ENCODE measurements at regions not wholly inside any gene's neighbourhood (a gene's known extent, or its start where the extent isn't known, plus 50 kb on each side); places are given as distances from the start of the nearest gene placed in this dataset.
"Not testable (repeated sequence)": the region's sequence is repeated elsewhere in the genome, so short reads cannot be mapped to it uniquely, and the experiment has no call there.

DNA sequence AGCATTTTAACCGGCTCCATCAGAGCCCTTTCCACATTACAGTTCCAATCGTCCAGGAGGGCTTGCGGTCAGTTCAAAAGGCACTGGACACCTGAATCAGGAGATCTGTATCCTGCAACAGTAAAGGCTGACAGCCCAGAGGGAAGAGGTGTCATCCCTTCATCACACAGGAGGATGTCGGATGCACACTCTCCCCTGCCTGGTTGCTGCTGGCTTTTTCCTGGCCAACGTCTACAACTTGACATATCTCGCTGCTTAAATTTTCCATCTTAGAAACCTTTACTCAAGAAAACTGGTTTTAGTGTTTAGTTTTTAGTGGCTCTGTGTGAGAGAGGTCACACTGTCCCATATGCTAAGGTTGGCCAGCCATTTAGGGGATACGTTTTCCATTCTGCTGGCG lies 78.7 kb upstream of the TNK2 start:
- not testable (repeated sequence) for H3K27ac ChIP-seq (ENCODE audit: low read length); H3K4me1 ChIP-seq (ENCODE audit: control insufficient read depth in 1 of 2, insufficient read depth in 2 of 2, low read length in 2 of 2); H3K27me3 ChIP-seq (ENCODE audit: low read depth, low read length); H3K4me3 ChIP-seq (ENCODE audit: low read depth in 1 of 2, low read length in 2 of 2); H3K9me3 ChIP-seq (ENCODE audit: control insufficient read depth in 1 of 2, low read length in 2 of 2)
- peaks cover 0 to 10% of the 10 kb centered on the region in 2 donors for H3K36me3 ChIP-seq (ENCODE audit: control insufficient read depth in 1 of 2, insufficient read depth in 2 of 2, low read length in 2 of 2)

DNA sequence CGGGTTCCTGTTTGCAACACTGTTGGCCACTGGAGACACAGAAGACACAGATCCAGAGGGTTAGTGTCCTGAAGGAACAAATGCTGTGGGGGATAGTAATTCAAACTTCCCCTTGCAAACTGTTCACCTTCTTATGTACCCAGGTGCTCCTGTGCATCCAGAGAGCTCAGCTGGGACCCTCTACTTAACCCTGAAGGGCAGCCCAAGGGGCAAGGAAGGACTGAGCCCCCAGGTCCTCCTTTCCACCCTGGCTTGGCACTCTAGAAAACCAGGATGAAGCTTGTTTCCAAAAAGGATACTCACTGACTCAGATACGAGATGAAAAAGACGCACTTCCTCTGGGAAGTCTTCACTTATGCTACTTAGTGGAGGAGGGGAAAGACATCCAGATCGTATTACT lies 78.2 kb upstream of the TNK2 start:
- H3K4me1 ChIP-seq (ENCODE audit: control insufficient read depth in 1 of 2, insufficient read depth in 2 of 2, low read length in 2 of 2) = not testable (repeated sequence)

DNA sequence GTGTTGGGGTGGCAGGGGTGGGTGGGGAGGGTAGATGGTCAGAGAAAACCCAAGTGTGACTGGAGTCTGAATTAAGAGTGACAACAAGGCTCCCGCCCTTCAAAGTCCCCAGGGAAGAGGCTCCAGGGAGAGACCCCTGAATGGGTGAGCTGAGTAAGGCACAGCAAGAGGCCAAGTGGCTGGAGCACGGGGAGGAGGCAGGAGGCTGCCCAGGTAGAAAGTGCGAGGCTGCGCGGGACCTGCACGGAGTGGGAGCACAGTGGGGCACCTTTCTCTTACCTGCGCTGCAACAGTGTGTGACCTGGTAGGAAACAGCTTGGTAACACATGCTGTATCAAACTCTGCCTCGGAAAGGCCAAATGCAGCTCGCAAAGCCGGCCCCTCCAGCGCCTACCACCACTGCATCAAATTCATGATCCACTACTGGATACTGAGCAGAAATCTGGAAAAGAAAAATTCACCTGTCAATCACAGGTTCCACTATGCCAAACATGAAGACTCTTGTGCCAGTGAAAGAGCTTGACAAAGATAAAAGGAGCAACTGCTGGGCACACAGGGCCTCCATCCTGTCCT lies 77.1 kb upstream of the TNK2 start:
- H3K27ac ChIP-seq (ENCODE audit: low read length); H3K9me3 ChIP-seq (ENCODE audit: control insufficient read depth in 1 of 2, low read length in 2 of 2); H3K4me1 ChIP-seq (ENCODE audit: control insufficient read depth in 1 of 2, insufficient read depth in 2 of 2, low read length in 2 of 2); H3K27me3 ChIP-seq (ENCODE audit: low read depth, low read length); H3K4me3 ChIP-seq (ENCODE audit: low read depth in 1 of 2, low read length in 2 of 2): not testable (repeated sequence)
- peaks cover 0 to 14% of the 10 kb centered on the region in 2 donors for H3K36me3 ChIP-seq (ENCODE audit: control insufficient read depth in 1 of 2, insufficient read depth in 2 of 2, low read length in 2 of 2)

More for the DNA sequence above, 78.2 kb upstream of the TNK2 start:
- H3K9me3 ChIP-seq (ENCODE audit: control insufficient read depth in 1 of 2, low read length in 2 of 2); H3K4me3 ChIP-seq (ENCODE audit: low read depth in 1 of 2, low read length in 2 of 2); H3K27ac ChIP-seq (ENCODE audit: low read length); H3K27me3 ChIP-seq (ENCODE audit: low read depth, low read length): not testable (repeated sequence)
- H3K36me3 ChIP-seq (ENCODE audit: control insufficient read depth in 1 of 2, insufficient read depth in 2 of 2, low read length in 2 of 2) = peaks cover 0 to 14% of the 10 kb centered on the region in 2 donors

DNA sequence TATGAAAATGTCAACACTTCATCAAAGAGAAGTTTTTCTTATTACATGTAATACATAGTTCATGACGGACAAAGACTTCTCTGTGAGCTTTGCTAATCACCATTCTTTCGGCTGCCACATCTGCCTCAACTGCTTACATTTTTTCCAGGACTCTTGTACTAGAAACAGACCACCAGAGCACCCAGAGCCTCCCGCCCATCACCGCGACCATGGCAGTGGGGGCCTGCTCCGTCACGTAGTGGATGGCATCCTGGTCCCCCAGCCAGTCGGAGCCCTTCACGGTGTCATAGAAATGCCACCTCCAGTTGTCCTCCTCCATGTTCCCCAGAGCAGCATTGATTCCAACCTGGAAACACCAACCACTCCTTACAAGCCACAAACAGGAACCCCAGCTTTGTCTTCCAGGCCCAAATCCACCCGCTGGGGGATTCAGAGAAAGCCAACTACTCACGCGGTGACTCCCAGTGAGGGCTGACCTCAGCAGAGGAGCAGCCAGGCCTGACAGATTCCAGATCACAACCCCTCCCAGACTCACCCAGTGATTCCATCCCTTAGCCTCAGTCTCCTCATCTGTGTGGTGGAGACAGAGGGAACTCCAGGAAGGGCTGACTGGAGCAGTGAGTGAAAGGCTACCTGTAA lies 76.2 kb upstream of the TNK2 start:
- peaks cover 0 to 14% of the 10 kb centered on the region in 2 donors for H3K36me3 ChIP-seq (ENCODE audit: control insufficient read depth in 1 of 2, insufficient read depth in 2 of 2, low read length in 2 of 2)
- H3K4me3 ChIP-seq (ENCODE audit: low read depth in 1 of 2, low read length in 2 of 2); H3K27ac ChIP-seq (ENCODE audit: low read length); H3K27me3 ChIP-seq (ENCODE audit: low read depth, low read length); H3K9me3 ChIP-seq (ENCODE audit: control insufficient read depth in 1 of 2, low read length in 2 of 2); H3K4me1 ChIP-seq (ENCODE audit: control insufficient read depth in 1 of 2, insufficient read depth in 2 of 2, low read length in 2 of 2): not testable (repeated sequence)

DNA sequence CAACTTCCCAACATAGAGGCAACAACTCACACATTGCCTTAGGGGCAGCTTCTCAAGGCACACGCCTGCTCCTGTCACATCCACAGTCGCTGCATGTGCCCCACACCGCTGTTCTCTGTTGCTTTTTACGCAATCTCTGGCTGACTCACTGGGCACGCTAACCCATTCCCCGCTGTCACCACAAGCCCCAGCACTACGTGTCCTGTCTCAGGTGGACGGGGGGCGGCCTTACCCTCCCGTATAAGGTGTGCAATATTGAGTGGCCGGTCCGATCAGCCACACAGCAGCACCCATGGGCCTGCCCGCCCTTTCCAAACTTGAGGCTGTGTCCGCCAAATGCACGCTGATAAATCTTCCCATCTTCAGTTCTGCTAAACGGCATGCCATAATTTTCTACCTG lies 75.5 kb upstream of the TNK2 start:
- not testable (repeated sequence) for H3K4me3 ChIP-seq (ENCODE audit: low read depth in 1 of 2, low read length in 2 of 2); H3K27me3 ChIP-seq (ENCODE audit: low read depth, low read length); H3K9me3 ChIP-seq (ENCODE audit: control insufficient read depth in 1 of 2, low read length in 2 of 2); H3K27ac ChIP-seq (ENCODE audit: low read length); H3K4me1 ChIP-seq (ENCODE audit: control insufficient read depth in 1 of 2, insufficient read depth in 2 of 2, low read length in 2 of 2)
- H3K36me3 ChIP-seq (ENCODE audit: control insufficient read depth in 1 of 2, insufficient read depth in 2 of 2, low read length in 2 of 2) = peaks cover 0 to 14% of the 10 kb centered on the region in 2 donors

DNA sequence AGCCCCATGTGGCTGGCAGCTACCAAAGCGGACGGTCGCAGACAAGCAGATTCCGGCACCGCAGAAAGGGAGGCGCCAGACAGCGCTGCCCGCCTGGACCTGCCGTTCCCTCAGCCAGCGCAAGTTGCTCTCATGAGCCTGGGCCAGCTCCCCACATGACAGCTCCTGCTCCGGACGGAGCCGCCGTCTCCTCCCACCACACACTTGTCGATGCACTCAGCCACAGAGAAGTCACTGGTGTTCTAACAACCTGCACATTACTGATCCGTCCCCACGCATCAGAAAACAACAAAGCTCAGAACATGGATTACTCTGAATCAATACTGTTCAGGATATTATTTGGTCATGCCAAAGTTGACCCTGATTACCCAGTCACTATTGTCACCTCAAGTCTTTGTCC lies 74.4 kb upstream of the TNK2 start:
- not testable (repeated sequence) for H3K27me3 ChIP-seq (ENCODE audit: low read depth, low read length); H3K9me3 ChIP-seq (ENCODE audit: control insufficient read depth in 1 of 2, low read length in 2 of 2); H3K4me1 ChIP-seq (ENCODE audit: control insufficient read depth in 1 of 2, insufficient read depth in 2 of 2, low read length in 2 of 2); H3K27ac ChIP-seq (ENCODE audit: low read length); H3K4me3 ChIP-seq (ENCODE audit: low read depth in 1 of 2, low read length in 2 of 2)
- H3K36me3 ChIP-seq (ENCODE audit: control insufficient read depth in 1 of 2, insufficient read depth in 2 of 2, low read length in 2 of 2) = peaks cover 0 to 14% of the 10 kb centered on the region in 2 donors

DNA sequence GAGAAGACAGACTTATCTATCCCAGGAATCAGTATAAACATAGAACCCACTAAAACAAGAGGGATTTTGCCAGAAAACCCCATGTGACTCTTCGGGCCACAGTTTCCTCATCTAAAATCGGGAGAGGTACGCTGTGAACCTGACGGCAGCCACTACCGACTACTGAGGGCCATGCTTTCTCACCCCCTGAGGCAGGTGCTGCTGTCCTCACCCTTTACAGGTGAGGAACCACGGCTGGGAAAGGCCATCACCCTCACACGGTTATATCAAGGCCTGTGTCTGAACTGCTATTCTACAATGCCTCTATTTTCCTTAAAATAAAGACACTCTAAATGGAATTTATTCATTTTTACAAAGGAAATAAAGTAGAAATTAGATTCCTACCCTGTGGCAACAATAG lies 73.4 kb upstream of the TNK2 start:
- H3K36me3 ChIP-seq (ENCODE audit: control insufficient read depth in 1 of 2, insufficient read depth in 2 of 2, low read length in 2 of 2) = peaks cover 0 to 14% of the 10 kb centered on the region in 2 donors
- not testable (repeated sequence) for H3K9me3 ChIP-seq (ENCODE audit: control insufficient read depth in 1 of 2, low read length in 2 of 2); H3K27me3 ChIP-seq (ENCODE audit: low read depth, low read length); H3K4me3 ChIP-seq (ENCODE audit: low read depth in 1 of 2, low read length in 2 of 2); H3K27ac ChIP-seq (ENCODE audit: low read length); H3K4me1 ChIP-seq (ENCODE audit: control insufficient read depth in 1 of 2, insufficient read depth in 2 of 2, low read length in 2 of 2)

DNA sequence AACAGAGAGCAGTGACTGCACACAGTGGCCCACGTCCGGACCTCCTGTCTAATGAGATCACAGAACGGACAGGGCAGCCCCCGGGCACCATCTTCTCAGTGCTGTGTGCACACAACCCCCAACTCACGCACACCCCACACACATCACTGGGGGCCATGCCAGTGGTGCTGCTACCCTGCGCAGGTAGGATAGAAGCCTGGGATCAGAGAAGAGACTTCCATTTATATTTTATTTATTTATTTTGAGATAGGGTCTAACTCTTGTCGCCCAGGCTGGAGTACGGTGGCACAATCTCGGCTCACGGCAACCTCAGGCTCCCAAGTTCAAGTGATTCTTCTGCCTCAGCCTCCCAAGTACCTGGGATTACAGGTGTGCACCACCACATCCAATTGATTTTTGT lies 71.5 kb upstream of the TNK2 start:
- not testable (repeated sequence) for H3K27ac ChIP-seq (ENCODE audit: low read length); H3K4me1 ChIP-seq (ENCODE audit: control insufficient read depth in 1 of 2, insufficient read depth in 2 of 2, low read length in 2 of 2); H3K27me3 ChIP-seq (ENCODE audit: low read depth, low read length); H3K9me3 ChIP-seq (ENCODE audit: control insufficient read depth in 1 of 2, low read length in 2 of 2); H3K4me3 ChIP-seq (ENCODE audit: low read depth in 1 of 2, low read length in 2 of 2)
- H3K36me3 ChIP-seq (ENCODE audit: control insufficient read depth in 1 of 2, insufficient read depth in 2 of 2, low read length in 2 of 2) = peaks cover 4 to 21% of the 10 kb centered on the region in 2 donors

DNA sequence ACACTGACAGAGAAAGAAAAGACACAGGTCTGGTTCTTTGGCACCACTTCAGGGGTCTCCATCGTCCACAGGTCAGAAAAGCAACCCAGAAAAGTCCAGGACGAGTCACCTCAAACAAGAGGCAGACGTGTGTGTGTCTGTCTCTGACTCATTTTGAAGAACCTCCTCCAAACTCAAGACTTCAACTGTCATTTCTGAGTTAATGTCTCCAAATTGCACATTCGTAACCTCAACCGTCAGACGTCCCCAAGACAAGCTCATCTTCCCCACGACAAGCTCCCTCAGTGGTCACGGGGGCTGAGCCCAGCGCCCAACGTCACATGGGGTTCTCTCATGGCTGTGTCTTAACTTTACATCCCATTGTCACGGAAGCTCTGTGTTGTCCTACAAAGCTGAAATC lies 70.2 kb upstream of the TNK2 start:
- H3K4me3 ChIP-seq (ENCODE audit: low read depth in 1 of 2, low read length in 2 of 2); H3K9me3 ChIP-seq (ENCODE audit: control insufficient read depth in 1 of 2, low read length in 2 of 2); H3K4me1 ChIP-seq (ENCODE audit: control insufficient read depth in 1 of 2, insufficient read depth in 2 of 2, low read length in 2 of 2); H3K27ac ChIP-seq (ENCODE audit: low read length); H3K27me3 ChIP-seq (ENCODE audit: low read depth, low read length): not testable (repeated sequence)
- H3K36me3 ChIP-seq (ENCODE audit: control insufficient read depth in 1 of 2, insufficient read depth in 2 of 2, low read length in 2 of 2) = peaks cover 4 to 17% of the 10 kb centered on the region in 2 donors

DNA sequence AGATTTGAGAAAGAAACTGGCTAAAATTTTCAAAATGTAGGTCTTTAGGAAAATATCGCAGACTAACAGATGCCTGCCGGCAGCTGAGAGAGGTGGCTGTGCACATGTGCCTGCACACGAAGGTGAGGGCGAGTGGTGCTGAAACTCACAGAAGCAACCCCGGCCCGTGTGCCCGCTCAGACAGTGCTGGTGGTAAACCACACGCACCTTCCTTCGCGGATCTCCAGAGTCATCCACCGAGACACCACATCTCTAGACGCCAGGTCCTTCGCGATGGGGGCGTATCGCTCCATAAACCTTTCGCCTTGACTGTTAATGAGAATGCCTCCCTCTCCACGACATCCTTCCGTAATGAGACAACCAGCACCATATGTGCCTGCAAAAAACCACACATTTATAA lies 68.5 kb upstream of the TNK2 start:
- not testable (repeated sequence) for H3K4me1 ChIP-seq (ENCODE audit: control insufficient read depth in 1 of 2, insufficient read depth in 2 of 2, low read length in 2 of 2); H3K27me3 ChIP-seq (ENCODE audit: low read depth, low read length); H3K9me3 ChIP-seq (ENCODE audit: control insufficient read depth in 1 of 2, low read length in 2 of 2); H3K4me3 ChIP-seq (ENCODE audit: low read depth in 1 of 2, low read length in 2 of 2); H3K27ac ChIP-seq (ENCODE audit: low read length)
- H3K36me3 ChIP-seq (ENCODE audit: control insufficient read depth in 1 of 2, insufficient read depth in 2 of 2, low read length in 2 of 2) = peaks cover 4 to 10% of the 10 kb centered on the region in 2 donors

DNA sequence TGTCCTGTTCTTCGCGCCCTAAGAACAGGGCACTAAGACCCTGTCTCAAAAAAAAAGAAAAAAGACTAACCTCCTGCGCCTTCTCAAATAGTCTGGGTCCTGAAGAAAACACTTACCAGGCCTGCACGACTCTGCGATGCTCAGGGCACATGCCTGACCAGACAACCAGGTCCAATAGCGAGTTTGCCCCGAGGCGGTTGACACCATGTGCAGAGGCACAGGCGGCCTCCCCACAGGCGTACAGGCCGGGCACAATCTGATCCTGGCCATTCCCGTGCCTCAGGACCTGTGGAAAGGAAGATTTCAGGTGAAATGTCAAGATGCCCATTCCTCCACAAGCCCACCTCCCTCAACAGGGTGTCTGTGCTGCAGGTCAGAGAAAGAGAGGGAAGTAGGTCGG lies 65.9 kb upstream of the TNK2 start:
- not testable (repeated sequence) for H3K9me3 ChIP-seq (ENCODE audit: control insufficient read depth in 1 of 2, low read length in 2 of 2); H3K4me1 ChIP-seq (ENCODE audit: control insufficient read depth in 1 of 2, insufficient read depth in 2 of 2, low read length in 2 of 2); H3K27me3 ChIP-seq (ENCODE audit: low read depth, low read length); H3K4me3 ChIP-seq (ENCODE audit: low read depth in 1 of 2, low read length in 2 of 2); H3K27ac ChIP-seq (ENCODE audit: low read length)
- peaks cover 8 to 25% of the 10 kb centered on the region in 2 donors for H3K36me3 ChIP-seq (ENCODE audit: control insufficient read depth in 1 of 2, insufficient read depth in 2 of 2, low read length in 2 of 2)

DNA sequence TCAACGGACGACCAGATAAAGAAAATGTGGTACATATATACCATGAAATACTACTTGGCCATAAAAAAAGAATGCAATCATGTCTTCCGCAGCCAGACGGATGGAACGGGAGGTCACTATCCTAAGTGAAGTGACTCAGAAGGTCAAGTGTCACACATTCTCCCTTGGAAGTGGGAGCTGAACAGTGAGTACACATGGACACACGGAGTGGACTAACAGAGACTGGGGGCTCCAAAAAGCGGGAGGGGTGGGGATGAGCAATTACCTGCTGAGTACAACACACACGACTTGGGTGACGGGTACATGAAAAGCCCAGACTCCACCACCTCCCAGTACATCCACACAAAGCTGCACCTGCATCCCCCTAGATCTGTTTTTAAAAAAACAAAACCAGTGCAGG lies 62.5 kb upstream of the TNK2 start:
- H3K36me3 ChIP-seq (ENCODE audit: control insufficient read depth in 1 of 2, insufficient read depth in 2 of 2, low read length in 2 of 2) = peaks cover 9 to 37% of the 10 kb centered on the region in 2 donors
- not testable (repeated sequence) for H3K27ac ChIP-seq (ENCODE audit: low read length); H3K9me3 ChIP-seq (ENCODE audit: control insufficient read depth in 1 of 2, low read length in 2 of 2); H3K4me1 ChIP-seq (ENCODE audit: control insufficient read depth in 1 of 2, insufficient read depth in 2 of 2, low read length in 2 of 2); H3K27me3 ChIP-seq (ENCODE audit: low read depth, low read length); H3K4me3 ChIP-seq (ENCODE audit: low read depth in 1 of 2, low read length in 2 of 2)
